ENCODE measurements at regions not wholly inside any gene's neighbourhood (a gene's known extent, or its start where the extent isn't known, plus 50 kb on each side); places are given as distances from the start of the nearest gene placed in this dataset.
"Not testable (repeated sequence)": the region's sequence is repeated elsewhere in the genome, so short reads cannot be mapped to it uniquely, and the experiment has no call there.

DNA sequence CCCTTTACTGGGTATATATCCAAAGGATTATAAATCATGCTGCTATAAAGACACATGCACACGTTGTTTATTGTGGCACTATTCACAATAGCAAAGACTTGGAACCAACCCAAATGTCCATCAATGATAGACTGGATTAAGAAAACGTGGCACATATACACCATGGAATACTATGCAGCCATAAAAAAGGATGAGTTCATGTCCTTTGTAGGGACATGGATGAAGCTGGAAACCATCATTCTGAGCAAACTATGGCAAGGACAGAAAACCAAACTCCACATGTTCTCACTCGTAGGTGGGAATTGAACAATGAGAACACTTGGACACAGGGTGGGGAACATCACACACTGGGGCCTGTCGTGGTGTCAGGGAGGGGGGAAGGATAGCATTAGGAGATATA is 59.2 kb downstream of the CXorf49B start:
- not testable (repeated sequence) for DNase-seq (ENCODE audit: low read depth)

DNA sequence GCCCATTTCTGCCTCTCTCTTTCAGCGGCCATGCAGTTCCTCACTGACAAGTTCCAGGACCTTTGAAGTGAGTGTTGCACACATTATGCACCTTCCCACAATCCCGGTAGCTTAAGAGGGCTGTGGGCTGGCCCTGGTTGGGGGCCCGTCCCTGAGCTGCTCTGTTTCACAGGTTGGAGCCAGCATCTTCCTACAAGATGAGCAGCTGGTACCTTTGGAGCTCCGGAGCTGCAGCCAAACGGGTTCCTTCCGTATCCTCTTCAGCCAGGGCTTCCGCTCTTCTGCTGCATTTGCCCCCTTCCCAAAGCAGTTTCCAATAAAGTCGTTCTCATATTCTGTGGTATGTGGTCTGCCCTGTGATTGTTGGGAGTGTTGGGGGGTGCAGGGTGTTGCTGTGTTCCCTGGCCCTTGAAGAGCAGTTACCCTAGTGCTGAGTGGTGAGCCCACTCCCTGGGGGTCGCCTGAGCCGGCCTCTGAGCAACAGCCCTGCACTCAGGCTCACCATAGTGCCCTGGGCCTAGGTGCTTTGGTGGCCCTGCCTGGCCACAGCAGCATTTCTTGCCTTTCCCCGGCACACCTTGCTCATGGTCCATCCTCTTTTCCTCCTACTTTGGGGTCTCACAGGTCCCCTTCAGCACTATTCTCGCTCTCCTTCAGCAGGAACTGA is 60.4 kb downstream of the CXorf49B start:
- no peak for DNase-seq (ENCODE audit: low read depth)

DNA sequence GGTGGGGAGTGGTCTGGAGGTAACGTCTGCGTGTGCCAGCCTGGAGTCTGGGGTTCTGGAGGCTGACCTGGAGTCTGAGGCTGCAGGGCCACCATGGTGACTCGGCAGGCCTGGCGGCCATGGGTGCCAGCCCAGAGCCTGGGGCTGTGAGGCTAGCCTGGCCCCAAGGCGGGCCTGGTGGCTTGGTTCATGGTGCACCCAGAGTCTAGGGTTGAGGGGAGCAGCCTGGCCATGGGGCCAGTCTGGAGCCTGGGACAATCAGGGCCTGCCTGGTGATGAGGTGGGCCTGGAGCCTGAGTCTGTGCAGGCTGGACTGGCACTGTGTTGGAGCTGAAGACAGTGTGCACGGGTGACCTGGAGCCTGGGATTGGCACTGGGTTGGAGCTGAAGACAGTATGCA is 64.9 kb downstream of the CXorf49B start:
- no peak for DNase-seq (ENCODE audit: low read depth)

DNA sequence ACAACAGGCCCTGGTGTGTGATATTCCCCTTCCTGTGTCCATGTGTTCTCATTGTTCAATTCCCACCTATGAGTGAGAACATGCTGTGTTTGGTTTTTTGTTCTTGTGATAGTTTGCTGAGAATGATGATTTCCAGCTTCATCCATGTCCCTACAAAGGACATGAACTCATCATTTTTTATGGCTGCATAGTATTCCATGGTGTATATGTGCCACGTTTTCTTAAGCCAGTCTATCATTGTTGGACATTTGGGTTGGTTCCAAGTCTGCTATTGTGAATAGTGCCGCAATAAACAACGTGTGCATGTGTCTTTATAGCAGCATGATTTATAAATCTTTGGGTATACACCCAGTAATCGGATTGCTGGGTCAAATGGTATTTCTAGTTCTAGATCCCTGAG is 72.6 kb upstream of the NHSL2 start:
- DNase-seq (ENCODE audit: low read depth) = not testable (repeated sequence)

GRCh38 chrX:71846429-71846828 is 64.2 kb upstream of the NHSL2 start:
- peak; percentile 79 for DNase-seq (ENCODE audit: low read depth)

GRCh38 chrX:71852182-71852581 is 58.5 kb upstream of the NHSL2 start:
- no peak for DNase-seq (ENCODE audit: low read depth)

GRCh38 chrX:71859637-71860036 is 51.0 kb upstream of the NHSL2 start:
- peak; percentile 43 for DNase-seq (ENCODE audit: low read depth)
